Endothelial cell of umbilical vein (primary cell): ENCODE measurements at regions not wholly inside any gene's neighbourhood (a gene's known extent, or its start where the extent isn't known, plus 50 kb on each side); places are given as distances from the start of the nearest gene placed in this dataset.

ENCODE experiments used
- EZH2 ChIP-seq: IDR thresholded peaks from 2 replicates; pipeline ENCODE4 v1.6.1; 2012; ENCODE audit warnings: borderline replicate concordance, low read depth, mild to moderate bottlenecking, moderate library complexity, low read length, inconsistent platforms; ENCODE audit not compliant: severe bottlenecking
- FOS ChIP-seq: IDR thresholded peaks from 2 replicates; pipeline ENCODE4 v1.6.1; 2011; ENCODE audit warnings: mild to moderate bottlenecking, low read length, moderate library complexity, borderline replicate concordance; ENCODE audit not compliant: insufficient read depth
- JUN ChIP-seq: IDR thresholded peaks from 2 replicates; pipeline ENCODE4 v1.6.1; 2011; ENCODE audit warnings: borderline replicate concordance, low read depth; ENCODE audit not compliant: insufficient read length, insufficient read depth
- POLR2A ChIP-seq: IDR thresholded peaks from 2 replicates; pipeline ENCODE4 v1.6.1; 2012; ENCODE audit warnings: low read depth, mild to moderate bottlenecking, control low read depth, low read length
- POLR2AphosphoS5 ChIP-seq: IDR thresholded peaks from 2 replicates; pipeline ENCODE4 v1.6.1; 2012; ENCODE audit warnings: low read depth, mild to moderate bottlenecking, control low read depth, low read length, moderate library complexity; ENCODE audit not compliant: insufficient read depth
- TF ChIP-seq, protein P1 (sequence below), 2 donors: IDR thresholded peaks; 1 replicate in 1 of 2; 2 replicates in 1 of 2; pipeline ENCODE4 v1.5.1; 2011; ENCODE audit warnings: low read length in 2 of 2, mild to moderate bottlenecking in 2 of 2, moderate library complexity in 2 of 2, control low read depth in 1 of 2, inconsistent platforms in 1 of 2, low read depth in 1 of 2; ENCODE audit not compliant: insufficient read depth in 1 of 2; ENCODE audit errors: extremely low read depth in 1 of 2
- TF ChIP-seq, protein P2 (sequence below): IDR thresholded peaks from 2 replicates; pipeline ENCODE4 v1.6.1; 2011; ENCODE audit not compliant: insufficient read depth, insufficient read length

DNA sequence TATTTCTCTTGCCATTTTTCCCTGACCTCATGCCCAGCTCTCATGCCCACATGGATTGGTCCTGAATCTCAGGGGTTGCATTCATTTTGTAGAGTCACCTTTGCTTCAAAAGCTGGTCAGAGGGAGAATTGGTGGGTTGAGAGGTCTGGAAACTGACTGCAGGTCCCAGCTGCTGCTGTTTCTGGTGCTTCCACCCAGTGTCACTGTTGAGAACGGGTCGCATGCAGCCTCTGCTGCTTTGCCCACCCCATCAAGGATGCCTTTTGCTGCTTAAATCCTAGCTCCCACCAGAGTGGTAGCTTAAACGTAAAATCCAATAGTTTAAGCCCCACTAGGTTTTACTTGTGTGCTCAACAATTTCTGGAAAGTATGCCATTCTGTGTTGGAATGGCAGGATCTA, 211.4 kb upstream of the TSHZ2 start:
- no peak for TF ChIP-seq POLR2A
- TF ChIP-seq, protein P1, sequence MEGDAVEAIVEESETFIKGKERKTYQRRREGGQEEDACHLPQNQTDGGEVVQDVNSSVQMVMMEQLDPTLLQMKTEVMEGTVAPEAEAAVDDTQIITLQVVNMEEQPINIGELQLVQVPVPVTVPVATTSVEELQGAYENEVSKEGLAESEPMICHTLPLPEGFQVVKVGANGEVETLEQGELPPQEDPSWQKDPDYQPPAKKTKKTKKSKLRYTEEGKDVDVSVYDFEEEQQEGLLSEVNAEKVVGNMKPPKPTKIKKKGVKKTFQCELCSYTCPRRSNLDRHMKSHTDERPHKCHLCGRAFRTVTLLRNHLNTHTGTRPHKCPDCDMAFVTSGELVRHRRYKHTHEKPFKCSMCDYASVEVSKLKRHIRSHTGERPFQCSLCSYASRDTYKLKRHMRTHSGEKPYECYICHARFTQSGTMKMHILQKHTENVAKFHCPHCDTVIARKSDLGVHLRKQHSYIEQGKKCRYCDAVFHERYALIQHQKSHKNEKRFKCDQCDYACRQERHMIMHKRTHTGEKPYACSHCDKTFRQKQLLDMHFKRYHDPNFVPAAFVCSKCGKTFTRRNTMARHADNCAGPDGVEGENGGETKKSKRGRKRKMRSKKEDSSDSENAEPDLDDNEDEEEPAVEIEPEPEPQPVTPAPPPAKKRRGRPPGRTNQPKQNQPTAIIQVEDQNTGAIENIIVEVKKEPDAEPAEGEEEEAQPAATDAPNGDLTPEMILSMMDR (IDR thresholded peaks at IDR 0.05; ENCODE audit: extremely low read depth in 1 of 2, insufficient read depth in 1 of 2, low read depth in 1 of 2, low read length in 2 of 2) = no peak
- TF ChIP-seq, protein P2, sequence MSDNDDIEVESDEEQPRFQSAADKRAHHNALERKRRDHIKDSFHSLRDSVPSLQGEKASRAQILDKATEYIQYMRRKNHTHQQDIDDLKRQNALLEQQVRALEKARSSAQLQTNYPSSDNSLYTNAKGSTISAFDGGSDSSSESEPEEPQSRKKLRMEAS = no peak
- no peak for TF ChIP-seq FOS
- TF ChIP-seq POLR2AphosphoS5 = no peak
- TF ChIP-seq EZH2 = no peak
- no peak for TF ChIP-seq JUN
